Stimulated activated naive CD8-positive, alpha-beta T cell treated with anti-CD3 and anti-CD28 coated beads, Interleukin-15, amount 100 ng/mL, for 72 hours (primary cell): ENCODE measurements at regions not wholly inside any gene's neighbourhood (a gene's known extent, or its start where the extent isn't known, plus 50 kb on each side); places are given as distances from the start of the nearest gene placed in this dataset.

Experiments used
- ATAC-seq: fragments of 150-1000 bp; cut with Tn5 transposase; 2 replicates; pipeline ENCODE4 v1.10.0; 2021; ENCODE audit warnings: mild to moderate bottlenecking, moderate library complexity
- DNase-seq, 2 donors: peaks; one replicate each; pipeline ENCODE4 v3.0.0; 2021 to 2022
- H3K27ac Mint-ChIP-seq, 2 donors: one replicate each; pipeline ENCODE4 v1.8.0; 2022; ENCODE audit warnings: mild to moderate bottlenecking in 2 of 2, mixed read lengths in 2 of 2, moderate library complexity in 2 of 2
- H3K27me3 Mint-ChIP-seq: one replicate; pipeline ENCODE4 v1.8.0; 2022; ENCODE audit warnings: mixed read lengths
- H3K4me1 Mint-ChIP-seq: one replicate; pipeline ENCODE4 v1.8.0; 2022; ENCODE audit warnings: mild to moderate bottlenecking, mixed read lengths
- H3K4me3 Mint-ChIP-seq, 2 donors: one replicate each; pipeline ENCODE4 v1.8.0; 2022; ENCODE audit warnings: mild to moderate bottlenecking in 2 of 2, mixed read lengths in 2 of 2, moderate library complexity in 1 of 2
- H3K9me3 Mint-ChIP-seq, 2 donors: one replicate each; pipeline ENCODE4 v1.8.0; 2022; ENCODE audit warnings: mixed read lengths in 2 of 2

DNA sequence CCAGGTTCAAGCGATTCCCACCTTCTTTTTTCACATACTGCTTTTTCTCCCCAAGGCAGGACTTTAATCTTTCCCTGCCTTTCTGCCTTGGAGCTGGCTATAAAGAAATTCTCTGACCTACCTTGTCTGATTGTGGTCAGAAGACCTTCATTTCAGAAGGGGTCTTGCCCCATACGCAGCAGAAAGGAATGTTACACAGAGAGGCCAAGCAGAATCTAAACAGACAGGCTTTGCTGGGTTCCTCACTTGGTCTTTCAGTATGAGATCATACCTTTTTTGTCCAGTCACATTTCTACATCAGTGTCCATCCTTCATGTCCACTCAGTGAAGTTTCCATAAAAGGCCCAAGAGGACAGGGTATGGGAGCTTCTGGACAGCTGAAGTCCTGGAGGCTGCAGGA, 108.3 kb upstream of the RBPJ start:
- no peak overlapping the region for H3K27ac Mint-ChIP-seq
- H3K27me3 Mint-ChIP-seq, result peaks cover 64% of the 10 kb centered on the region
- peaks cover 13% of the 10 kb centered on the region for H3K4me1 Mint-ChIP-seq
- H3K4me3 Mint-ChIP-seq, result no peak overlapping the region
- no peak for DNase-seq
- H3K9me3 Mint-ChIP-seq, result no peaks in the 10 kb centered on the region
- no peak for ATAC-seq

- no peak overlapping the region for H3K4me3 Mint-ChIP-seq
- H3K4me1 Mint-ChIP-seq, result peaks cover 13% of the 10 kb centered on the region
- no peaks in the 10 kb centered on the region for H3K9me3 Mint-ChIP-seq
- DNase-seq (no peak), ATAC-seq (no peak)
- H3K27me3 Mint-ChIP-seq, result peaks cover 59% of the 10 kb centered on the region
- H3K27ac Mint-ChIP-seq, result no peak overlapping the region
These were observed 107.5 kb upstream of the RBPJ start for GRCh38 chr4:26213317-26213716.

DNA sequence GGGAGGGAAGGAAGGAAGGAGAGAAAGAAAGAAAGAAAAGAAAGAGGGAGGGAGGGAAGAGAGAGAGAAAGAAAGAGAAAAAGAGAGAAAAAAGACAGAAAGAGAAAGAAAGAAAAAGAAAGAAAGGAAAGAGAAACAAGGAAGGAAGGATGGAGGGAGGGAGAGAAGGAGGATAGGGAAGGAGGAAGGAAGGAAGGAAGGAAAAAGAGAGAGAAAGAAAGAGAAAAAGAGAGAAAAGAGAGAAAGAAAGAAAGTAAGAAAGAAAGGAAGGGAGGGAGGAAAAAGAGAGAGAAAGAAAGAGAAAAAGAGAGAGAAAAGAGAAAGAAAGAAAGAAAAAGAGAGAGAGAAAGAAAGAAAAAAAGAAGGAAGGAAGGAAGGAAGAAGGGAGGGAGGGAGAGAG, 105.8 kb upstream of the RBPJ start:
- H3K27ac Mint-ChIP-seq, result no peak overlapping the region
- DNase-seq (no peak), ATAC-seq (no peak)
- peaks cover 52% of the 10 kb centered on the region for H3K27me3 Mint-ChIP-seq
- H3K9me3 Mint-ChIP-seq, result no peaks in the 10 kb centered on the region
- no peak overlapping the region for H3K4me3 Mint-ChIP-seq
- H3K4me1 Mint-ChIP-seq, result peaks cover 19% of the 10 kb centered on the region

- ATAC-seq (no peak), DNase-seq (no peak)
- peaks cover 44% of the 10 kb centered on the region for H3K27me3 Mint-ChIP-seq
- H3K9me3 Mint-ChIP-seq, result no peaks in the 10 kb centered on the region
- H3K4me3 Mint-ChIP-seq, result no peak overlapping the region
- H3K27ac Mint-ChIP-seq, result no peak overlapping the region
- peaks cover 19% of the 10 kb centered on the region for H3K4me1 Mint-ChIP-seq
These were observed 105.1 kb upstream of the RBPJ start for GRCh38 chr4:26215725-26216124.

GRCh38 chr4:26217481-26217880, 103.3 kb upstream of the RBPJ start:
- Mint-ChIP-seq H3K4me1 (peaks cover 19% of the 10 kb centered on the region), H3K27ac (no peak overlapping the region), H3K27me3 (peaks cover 40% of the 10 kb centered on the region), H3K4me3 (no peak overlapping the region), H3K9me3 (peaks cover 0 to 5% of the 10 kb centered on the region in 2 donors)
- ATAC-seq (no peak), DNase-seq (no peak)

DNA sequence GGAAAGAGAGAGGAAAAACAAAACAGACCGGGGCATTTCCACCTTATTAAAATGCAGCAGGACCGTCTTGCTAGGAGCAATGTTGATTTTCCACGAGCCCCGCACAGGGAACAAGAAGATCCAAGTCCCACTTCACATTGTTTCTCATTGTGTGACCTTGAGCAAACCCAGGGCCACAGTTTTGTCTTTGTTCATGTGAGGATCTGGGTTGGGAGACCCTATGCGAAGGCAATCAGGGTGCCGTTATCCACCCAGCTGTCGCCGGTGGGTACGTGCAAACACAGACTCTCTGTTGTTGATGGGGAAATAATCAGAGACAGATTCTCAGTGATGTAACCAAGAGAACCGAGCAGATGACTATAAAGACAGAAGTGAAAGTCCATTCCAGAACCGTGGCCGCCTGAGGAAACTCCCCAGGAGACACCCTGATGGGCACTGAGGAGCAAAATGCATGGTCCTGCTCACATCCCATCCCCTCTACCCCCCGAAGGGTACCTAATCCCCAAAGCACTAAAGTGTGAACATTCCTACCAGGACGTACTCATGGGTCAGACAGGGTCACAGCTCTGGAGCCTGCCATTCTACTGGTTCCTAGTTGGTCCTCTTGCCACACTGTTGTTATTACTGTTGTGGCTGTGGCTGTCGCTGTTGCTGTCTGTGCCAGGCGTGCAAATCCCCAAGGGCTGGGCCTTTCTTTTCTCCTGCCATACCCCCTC, 102.7 kb upstream of the RBPJ start:
- no peak for ATAC-seq
- peaks cover 19% of the 10 kb centered on the region for H3K4me1 Mint-ChIP-seq
- peaks cover 39% of the 10 kb centered on the region for H3K27me3 Mint-ChIP-seq
- DNase-seq, result no peak
- H3K4me3 Mint-ChIP-seq, result no peak overlapping the region
- peaks cover 0 to 5% of the 10 kb centered on the region in 2 donors for H3K9me3 Mint-ChIP-seq
- H3K27ac Mint-ChIP-seq, result peak overlapping the region in 1 of 2 donors; percentile 60

- H3K4me3 Mint-ChIP-seq, result no peak overlapping the region
- no peak for ATAC-seq
- peaks cover 14% of the 10 kb centered on the region for H3K4me1 Mint-ChIP-seq
- peaks cover 0 to 5% of the 10 kb centered on the region in 2 donors for H3K9me3 Mint-ChIP-seq
- peak overlapping the region; percentile 44 to 60 for H3K27ac Mint-ChIP-seq
- H3K27me3 Mint-ChIP-seq, result peaks cover 38% of the 10 kb centered on the region
- no peak for DNase-seq
These were observed 101.9 kb upstream of the RBPJ start for GRCh38 chr4:26218677-26219605.

GRCh38 chr4:26220696-26221095, 100.1 kb upstream of the RBPJ start:
- Mint-ChIP-seq H3K4me3 (no peak overlapping the region), H3K4me1 (peaks cover 6% of the 10 kb centered on the region), H3K9me3 (peaks cover 0 to 5% of the 10 kb centered on the region in 2 donors), H3K27me3 (peaks cover 31% of the 10 kb centered on the region), H3K27ac (no peak overlapping the region)
- DNase-seq (no peak), ATAC-seq (no peak)

GRCh38 chr4:26223155-26223554, 97.7 kb upstream of the RBPJ start:
- DNase-seq (no peak), ATAC-seq (no peak)
- no peak overlapping the region for H3K27ac Mint-ChIP-seq
- peaks cover 18% of the 10 kb centered on the region for H3K27me3 Mint-ChIP-seq
- peaks cover 6% of the 10 kb centered on the region for H3K4me1 Mint-ChIP-seq
- H3K4me3 Mint-ChIP-seq, result no peak overlapping the region
- peaks cover 0 to 5% of the 10 kb centered on the region in 2 donors for H3K9me3 Mint-ChIP-seq

DNA sequence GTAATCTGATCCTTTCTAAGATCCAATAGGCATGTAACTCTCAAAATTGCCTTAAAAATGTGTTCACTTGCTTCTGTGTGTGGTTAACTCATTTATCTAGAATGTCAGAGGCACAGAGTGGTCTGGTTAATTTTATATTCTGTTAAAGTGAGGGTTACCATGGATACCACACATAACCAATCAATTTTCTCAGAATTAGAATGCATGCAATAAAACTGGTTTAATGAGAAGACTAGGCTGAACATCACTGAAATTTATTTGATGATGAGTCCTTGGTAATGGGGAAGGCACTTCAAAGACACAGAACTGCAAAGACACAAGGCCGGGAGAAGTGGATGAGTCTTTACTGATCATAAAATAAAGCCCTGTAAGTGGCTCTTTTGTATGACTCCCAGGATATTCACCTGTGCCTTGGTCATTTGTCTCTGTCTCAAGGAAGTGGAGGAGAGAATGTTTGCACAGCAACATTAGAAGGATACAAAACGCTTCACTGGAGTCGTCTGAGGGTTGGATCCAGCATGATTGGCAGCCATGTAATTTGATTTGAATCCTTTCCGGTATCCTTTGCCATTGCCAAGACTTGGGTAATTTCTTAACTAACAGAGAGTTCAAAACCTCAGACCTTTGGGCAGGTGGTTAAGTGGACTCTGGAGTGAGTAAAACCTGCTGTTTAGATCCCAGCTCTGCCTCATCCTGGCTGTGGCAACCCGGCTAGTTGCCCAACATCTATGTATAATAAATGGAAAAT, 94.0 kb upstream of the RBPJ start:
- Mint-ChIP-seq H3K4me1 (no peaks in the 10 kb centered on the region), H3K4me3 (no peak overlapping the region), H3K27ac (no peak overlapping the region), H3K9me3 (no peaks in the 10 kb centered on the region), H3K27me3 (peaks cover 9% of the 10 kb centered on the region)
- ATAC-seq (no peak), DNase-seq (no peak)

- H3K4me1 Mint-ChIP-seq, result no peaks in the 10 kb centered on the region
- ATAC-seq (no peak), DNase-seq (no peak)
- no peak overlapping the region for H3K27ac Mint-ChIP-seq
- no peaks in the 10 kb centered on the region for H3K9me3 Mint-ChIP-seq
- H3K27me3 Mint-ChIP-seq, result peaks cover 9% of the 10 kb centered on the region
- H3K4me3 Mint-ChIP-seq, result no peak overlapping the region
These were observed 93.1 kb upstream of the RBPJ start for GRCh38 chr4:26227601-26228229.

DNA sequence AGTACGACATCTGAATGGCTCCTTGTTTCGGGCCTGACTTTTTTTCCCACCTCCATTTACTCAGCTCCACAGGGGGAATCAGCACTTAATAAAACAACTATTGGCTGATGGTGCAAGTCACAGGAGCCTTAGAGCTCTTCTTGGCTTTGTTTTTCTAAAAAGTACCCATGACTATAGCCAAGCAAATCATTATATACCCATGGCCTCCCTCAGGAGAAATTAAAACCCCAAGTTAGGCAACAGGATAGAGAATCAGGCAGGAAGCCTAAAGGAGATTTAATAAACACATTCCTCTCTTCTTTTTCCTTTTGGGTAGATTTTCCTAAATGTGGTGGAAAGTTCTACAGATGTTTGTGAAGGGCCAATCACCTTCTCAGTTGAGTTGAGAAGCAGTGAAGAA, 91.9 kb upstream of the RBPJ start:
- Mint-ChIP-seq H3K27me3 (no peaks in the 10 kb centered on the region), H3K4me3 (no peak overlapping the region), H3K27ac (no peak overlapping the region), H3K4me1 (peaks cover 8% of the 10 kb centered on the region), H3K9me3 (no peaks in the 10 kb centered on the region)
- DNase-seq (no peak), ATAC-seq (no peak)

DNA sequence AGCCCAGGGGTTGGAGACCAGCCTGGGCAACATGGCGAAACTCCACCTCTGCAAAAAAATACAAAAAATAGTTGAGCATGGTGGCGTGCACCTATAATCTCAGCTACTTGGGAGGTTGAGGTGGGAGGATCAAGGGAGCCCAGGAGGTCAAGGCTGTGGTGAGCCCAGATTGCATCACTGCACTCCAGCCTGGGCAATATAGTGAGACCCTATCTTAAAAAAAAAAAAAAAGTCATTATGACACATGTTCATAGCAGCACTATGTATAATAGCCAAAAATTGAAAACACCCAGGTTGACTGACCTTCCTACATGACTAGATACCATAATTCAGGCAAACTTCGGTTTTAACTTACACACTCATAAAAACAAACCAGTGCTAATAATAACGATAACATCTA, 90.8 kb upstream of the RBPJ start:
- DNase-seq, result no peak
- no peaks in the 10 kb centered on the region for H3K27me3 Mint-ChIP-seq
- ATAC-seq, result no peak

DNA sequence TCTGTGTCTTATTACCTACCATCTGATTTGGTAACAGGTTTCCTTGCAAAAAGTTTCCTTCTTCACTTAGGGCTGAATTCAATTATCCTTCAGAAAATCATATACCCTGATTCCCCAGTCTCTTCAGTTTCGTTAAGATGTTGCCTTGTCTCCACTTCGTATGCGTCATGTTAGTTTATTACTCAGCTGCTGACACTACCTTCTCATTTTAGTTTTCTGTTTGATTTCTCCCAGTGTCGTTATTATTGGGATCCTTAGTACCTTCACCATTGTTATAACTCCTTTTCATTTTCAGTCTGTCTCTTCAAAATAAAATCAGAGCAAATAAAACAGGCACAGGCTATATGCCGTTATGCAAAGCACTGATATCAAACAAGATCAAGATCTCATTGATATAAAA, 87.5 kb upstream of the RBPJ start:
- no peak overlapping the region for H3K4me3 Mint-ChIP-seq
- ATAC-seq, result no peak
- no peaks in the 10 kb centered on the region for H3K9me3 Mint-ChIP-seq

More for the DNA sequence above, 90.8 kb upstream of the RBPJ start:
- Mint-ChIP-seq H3K4me1 (peaks cover 12% of the 10 kb centered on the region), H3K4me3 (no peak overlapping the region), H3K9me3 (no peaks in the 10 kb centered on the region), H3K27ac (no peak overlapping the region)

GRCh38 chr4:26235500-26235899, 85.3 kb upstream of the RBPJ start:
- peaks cover 12% of the 10 kb centered on the region for H3K4me1 Mint-ChIP-seq
- H3K4me3 Mint-ChIP-seq, result no peak overlapping the region
- DNase-seq (no peak), ATAC-seq (no peak)
- no peaks in the 10 kb centered on the region for H3K9me3 Mint-ChIP-seq
- H3K27me3 Mint-ChIP-seq, result peaks cover 15% of the 10 kb centered on the region
- H3K27ac Mint-ChIP-seq, result no peak overlapping the region

More for the DNA sequence above, 87.5 kb upstream of the RBPJ start:
- Mint-ChIP-seq H3K27ac (peak overlapping the region in 1 of 2 donors; percentile 37), H3K27me3 (peaks cover 7% of the 10 kb centered on the region), H3K4me1 (peaks cover 12% of the 10 kb centered on the region)
- no peak for DNase-seq
